ENCODE measurements at regions not wholly inside any gene's neighbourhood (a gene's known extent, or its start where the extent isn't known, plus 50 kb on each side); places are given as distances from the start of the nearest gene placed in this dataset.
A peak's percentile ranks its signal among the peaks of the same experiment; 100 is the strongest.
"Not testable (repeated sequence)": the region's sequence is repeated elsewhere in the genome, so short reads cannot be mapped to it uniquely, and the experiment has no call there.

DNA sequence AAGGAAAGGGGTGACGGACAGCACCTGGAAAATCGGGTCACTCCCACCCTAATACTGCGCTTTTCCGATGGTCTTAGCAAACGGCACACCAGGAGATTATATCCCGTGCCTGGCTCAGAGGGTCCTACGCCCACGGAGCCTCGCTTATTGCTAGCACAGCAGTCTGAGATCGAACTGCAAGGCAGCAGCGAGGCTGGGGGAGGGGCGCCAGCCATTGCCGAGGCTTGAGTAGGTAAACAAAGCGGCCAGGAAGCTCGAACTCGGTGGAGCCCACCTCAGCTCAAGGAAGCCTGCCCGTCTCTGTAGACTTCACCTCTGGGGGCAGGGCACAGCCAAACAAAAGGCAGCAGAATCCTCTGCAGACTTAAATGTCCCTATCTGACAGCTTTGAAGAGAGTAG, 91.5 kb upstream of the MBIP start:
- not testable (repeated sequence) for DNase-seq (ENCODE audit: low read depth)

- DNase-seq (ENCODE audit: low read depth) = no peak
Observed at GRCh38 chr14:36408388-36408787, 88.0 kb upstream of the MBIP start.

DNA sequence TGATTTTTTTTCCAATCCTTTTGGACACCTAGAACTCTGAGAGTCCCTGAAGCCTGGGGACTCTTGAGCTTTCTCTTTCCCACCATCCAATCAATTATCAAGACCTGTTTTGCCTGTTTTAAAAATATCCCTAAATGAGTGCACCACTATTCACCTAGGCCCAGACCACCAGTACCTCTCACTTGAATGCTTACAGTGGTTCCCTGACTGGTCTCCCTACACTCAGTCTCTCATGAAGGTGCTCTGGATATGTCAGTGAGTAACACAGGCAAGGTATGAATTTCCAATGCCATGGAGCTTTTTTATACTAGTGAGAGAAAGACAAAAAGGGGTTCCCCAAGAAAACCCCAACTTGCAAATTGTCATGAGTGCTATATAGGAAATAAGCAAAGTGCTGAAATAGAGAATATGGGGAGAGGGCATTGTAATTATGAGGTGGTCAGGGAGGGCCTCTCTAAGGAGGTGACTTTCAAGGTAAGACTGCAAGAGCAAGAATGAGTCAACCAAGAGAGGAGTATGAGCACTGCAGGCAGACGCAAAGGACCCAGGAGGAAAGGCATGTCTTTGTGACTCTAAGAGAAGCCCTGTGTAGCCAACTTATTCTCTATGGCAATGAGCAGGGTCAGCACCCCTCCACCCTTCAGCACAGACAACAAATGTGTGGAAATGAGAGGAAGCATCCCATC, 85.3 kb upstream of the MBIP start:
- no peak for DNase-seq (ENCODE audit: low read depth)

GRCh38 chr14:36402867-36403266, 82.4 kb upstream of the MBIP start:
- no peak for DNase-seq (ENCODE audit: low read depth)

DNA sequence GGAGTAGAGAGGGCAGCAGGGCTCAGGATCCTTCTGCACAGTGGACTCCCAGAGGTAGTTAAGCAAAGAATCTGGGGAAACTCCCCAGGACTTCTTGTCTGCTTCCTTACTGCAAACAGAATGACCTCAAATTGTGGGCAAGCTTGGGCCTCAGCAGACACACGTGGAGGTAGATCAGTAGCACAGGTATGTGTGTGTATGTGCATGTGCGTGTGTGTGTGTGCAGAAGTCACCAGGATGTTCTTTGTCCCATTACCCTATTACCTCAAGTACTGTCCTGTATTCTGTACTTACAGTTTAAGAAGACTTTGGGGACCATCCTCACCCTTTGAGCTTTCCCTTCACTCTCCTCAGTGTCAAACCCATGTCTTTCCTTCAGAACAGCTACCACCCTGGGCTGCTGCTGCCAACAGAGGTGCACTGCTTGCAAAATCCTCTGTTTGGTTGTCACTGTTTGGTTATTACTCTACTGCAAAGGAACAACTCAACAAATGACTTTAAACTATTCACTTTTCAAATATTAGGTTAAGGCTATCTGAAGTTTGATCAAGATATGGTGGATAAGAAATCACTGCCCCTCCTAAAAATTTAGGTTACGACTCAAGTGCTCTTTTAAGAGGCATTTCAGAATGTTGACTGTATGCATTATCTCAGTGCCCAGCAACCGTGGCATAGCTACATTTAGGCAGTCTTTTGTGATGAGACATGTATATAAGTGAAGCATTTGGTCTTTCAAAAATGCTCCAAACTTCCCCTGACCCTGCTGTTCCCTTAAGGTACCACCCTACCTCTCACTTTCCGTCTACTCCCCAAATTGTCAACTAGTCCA, 78.2 kb upstream of the MBIP start:
- DNase-seq (ENCODE audit: low read depth) = no peak

GRCh38 chr14:36397357-36397756, 76.9 kb upstream of the MBIP start:
- no peak for DNase-seq (ENCODE audit: low read depth)

DNA sequence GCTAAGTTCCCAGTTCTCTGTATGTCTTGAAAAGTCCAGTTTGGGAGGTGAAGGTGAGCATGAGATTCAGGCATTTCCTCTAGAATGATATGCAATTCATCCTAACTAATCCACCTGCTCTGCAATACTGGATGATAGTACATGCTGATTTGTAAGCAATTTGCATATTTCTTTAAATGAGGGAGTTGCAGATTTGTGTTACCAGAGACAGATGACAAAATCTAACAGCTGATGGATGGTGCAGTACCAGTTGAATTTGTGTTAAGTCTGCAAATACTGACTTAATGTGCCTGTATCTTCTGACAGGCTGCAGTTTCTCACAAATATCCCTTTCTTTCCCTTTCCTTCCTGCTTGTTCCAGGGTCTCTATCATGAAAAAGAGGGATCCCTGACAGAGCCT, 76.4 kb upstream of the MBIP start:
- DNase-seq (ENCODE audit: low read depth) = no peak

DNA sequence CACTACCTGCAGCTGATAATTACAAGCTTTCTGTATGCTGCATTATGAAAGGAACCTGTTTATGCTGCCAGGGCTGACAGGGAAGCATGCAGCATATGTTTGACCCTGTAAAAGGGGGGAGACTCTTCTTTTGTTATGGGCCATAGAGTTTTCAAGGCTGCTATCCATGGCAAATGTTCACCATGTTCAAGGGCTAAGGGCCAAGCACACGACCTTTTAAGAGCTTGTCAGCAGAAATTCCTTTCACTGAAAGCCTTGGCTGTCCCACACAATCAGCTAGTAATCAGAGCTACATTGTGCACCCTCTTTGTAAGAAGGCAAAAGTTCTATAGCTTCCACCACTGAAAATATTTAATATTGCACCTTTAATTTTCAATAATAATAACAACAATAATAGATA, 74.2 kb upstream of the MBIP start:
- no peak for DNase-seq (ENCODE audit: low read depth)

- no peak for DNase-seq (ENCODE audit: low read depth)
Observed at GRCh38 chr14:36390718-36391117, 70.3 kb upstream of the MBIP start.

GRCh38 chr14:36383767-36384431, 63.5 kb upstream of the MBIP start:
- DNase-seq (ENCODE audit: low read depth) = no peak

DNA sequence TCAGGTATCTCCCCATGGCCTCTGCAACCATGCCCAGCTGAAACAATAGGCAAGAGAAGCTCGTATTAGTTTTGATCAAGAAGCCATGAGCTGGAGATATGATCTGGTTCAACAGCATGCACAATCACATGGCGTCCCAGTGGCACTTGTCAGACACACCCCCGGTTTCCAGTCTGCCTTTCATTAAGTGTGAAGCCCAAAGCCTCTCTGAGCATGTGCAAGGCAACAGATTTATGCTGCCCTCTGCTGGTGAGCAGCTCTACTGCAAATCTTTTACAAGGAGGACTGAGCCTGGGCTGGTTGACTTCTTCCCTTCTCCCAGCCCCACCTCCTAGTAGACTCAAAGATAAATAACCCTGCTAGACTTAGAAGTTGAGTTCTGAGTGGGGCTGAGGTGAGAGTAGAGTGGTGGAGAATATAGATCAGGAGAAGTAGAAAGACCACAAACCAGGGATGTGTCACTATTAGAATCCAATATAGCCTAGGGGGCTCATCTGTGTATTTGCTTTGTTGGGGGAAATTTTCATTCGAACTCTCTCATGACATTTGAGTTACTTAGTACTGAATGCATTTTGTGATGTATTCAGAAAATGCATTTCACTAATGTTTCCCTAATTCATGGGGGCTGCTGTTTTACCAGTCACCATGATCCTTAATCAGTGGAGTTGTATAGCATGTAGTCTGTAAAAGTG, 53.7 kb upstream of the MBIP start:
- DNase-seq (ENCODE audit: low read depth) = peak; percentile 51

Measured in GM04504 (cell line).